Stimulated activated CD8-positive, alpha-beta memory T cell treated with anti-CD3 and anti-CD28 coated beads, Interleukin-15, amount 100 ng/mL, for 48 hours (primary cell): ENCODE measurements at regions not wholly inside any gene's neighbourhood (a gene's known extent, or its start where the extent isn't known, plus 50 kb on each side); places are given as distances from the start of the nearest gene placed in this dataset.

Experiments
- DNase-seq, 2 donors: peaks; one replicate each; pipeline ENCODE4 v3.0.0-alpha.2; 2020; ENCODE audit warnings: low read depth in 2 of 2

GRCh38 chr10:130820880-130821482, 490.5 kb downstream of the TCERG1L start:
- DNase-seq = no peak

- DNase-seq = no peak
Measured at GRCh38 chr10:130824230-130825014, 487.1 kb downstream of the TCERG1L start.

GRCh38 chr10:130833596-130833995, 477.9 kb downstream of the TCERG1L start:
- DNase-seq = no peak

DNA sequence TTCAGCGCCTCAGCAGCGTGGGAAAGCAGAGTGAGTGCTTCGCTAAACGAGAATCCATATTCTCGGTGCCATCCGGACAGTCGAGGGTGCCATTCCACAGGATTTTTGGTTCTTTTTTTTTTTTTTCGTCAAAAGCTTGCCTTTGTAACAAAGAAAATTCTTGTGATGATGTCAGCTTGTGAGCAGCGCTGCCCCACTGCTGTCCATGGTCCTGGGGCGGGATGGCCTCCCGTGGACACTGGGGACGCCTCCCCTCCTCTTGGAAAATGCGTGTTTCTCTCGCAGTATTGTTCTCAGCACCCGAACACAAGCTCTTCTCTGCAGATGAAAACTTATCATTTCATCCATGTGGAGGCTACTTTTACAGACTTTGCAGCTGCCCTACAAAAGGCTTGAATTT, 477.4 kb downstream of the TCERG1L start:
- DNase-seq = no peak

DNA sequence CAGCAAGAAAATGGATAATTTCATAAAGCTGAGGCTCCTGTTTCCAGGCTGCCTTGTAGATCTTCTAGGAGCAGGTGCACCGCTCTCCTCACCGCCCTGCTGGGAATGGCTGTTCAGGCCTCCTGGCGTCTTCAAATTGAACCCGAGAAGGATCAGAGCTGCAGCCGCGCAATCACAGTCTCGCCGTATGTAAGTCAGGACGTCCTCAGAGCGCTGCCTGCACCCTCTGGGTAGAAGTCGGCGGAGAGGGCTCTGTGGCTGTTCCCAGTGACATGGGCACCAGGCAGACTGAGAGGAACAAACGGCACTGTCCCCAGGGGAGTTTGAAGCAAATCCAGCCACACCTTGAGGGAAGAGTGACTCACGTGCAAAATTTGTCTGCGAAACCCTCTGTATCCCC, 476.9 kb downstream of the TCERG1L start:
- DNase-seq = no peak

DNA sequence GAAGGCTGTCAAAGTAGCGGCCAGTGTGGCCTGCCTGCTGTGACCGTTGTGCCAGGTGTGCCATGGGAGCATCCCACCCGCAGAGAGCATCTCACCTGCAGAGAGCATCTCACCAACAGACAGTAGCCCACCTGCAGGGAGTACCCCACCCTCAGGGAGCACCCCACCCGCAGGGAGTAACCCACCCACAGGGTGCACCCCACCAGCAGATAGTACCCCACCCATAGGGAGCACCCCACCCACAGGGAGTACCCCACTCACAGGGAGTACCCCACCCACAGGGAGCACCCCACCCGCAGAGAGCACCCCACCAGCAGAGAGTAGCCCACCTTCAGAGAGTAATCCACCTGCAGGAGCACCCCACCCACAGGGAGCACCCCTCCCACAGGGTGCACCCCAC, 476.5 kb downstream of the TCERG1L start:
- no peak for DNase-seq

- DNase-seq = no peak
Measured at GRCh38 chr10:130836344-130836743, 475.2 kb downstream of the TCERG1L start.

- no peak for DNase-seq
Measured at GRCh38 chr10:130843051-130843653, 468.4 kb downstream of the TCERG1L start.

DNA sequence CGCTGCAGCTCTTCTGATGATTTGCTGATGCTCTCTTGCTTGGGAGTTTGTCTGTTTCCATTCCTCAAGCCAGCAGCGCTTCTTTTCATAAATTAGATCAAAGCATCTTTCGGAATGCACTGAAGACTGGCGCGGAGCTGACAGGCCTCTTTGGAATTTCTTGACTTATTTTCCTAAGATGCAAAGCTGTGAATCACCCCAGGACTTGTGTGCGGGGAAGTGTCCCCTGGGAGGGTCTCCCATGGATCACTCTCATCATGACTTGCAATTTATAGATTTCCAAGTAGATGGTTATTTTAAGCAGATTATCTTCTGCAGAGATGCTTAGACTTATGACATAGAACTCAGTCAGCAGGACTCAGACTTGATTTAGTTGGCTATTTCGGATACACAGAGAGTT, 467.2 kb downstream of the TCERG1L start:
- DNase-seq = no peak

DNA sequence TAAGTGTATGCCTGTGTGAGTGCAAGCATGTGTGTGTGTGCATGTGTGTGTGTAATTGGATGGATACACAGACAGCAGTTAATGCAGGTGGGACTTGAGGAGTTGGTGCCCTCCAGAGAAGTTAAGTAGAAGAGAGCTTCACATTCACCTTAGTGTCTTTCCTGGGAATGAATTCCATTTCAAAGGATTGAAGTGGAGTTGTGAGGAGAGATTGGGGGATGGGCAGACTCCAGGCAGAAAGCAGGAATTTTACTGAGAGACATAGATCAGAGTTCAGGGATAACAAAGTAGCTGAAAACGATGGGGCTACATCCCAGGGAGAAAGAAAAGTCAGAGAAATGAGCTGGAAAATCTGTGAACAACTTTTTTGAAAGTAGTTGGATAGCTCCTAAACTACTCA, 464.4 kb downstream of the TCERG1L start:
- DNase-seq = no peak

DNA sequence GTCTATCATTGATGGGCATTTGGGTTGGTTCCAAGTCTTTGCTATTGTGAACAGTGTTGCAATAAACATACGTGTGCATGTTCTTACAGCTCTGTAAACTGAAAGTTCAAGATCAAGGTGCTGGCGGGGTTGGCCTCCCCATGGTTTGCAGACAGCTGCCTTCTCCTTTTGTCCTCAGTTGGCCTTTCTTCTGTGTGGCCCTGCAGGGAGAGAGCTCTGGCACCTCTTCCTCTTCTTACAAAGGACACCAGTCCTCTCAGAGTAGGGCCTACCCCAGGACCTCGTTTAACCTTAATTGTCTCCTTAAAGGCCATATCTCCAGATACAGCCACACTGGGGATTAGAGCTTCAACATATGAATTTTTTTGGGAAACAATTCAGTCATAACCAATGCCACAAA, 462.7 kb downstream of the TCERG1L start:
- DNase-seq = no peak

GRCh38 chr10:130854151-130854550, 457.4 kb downstream of the TCERG1L start:
- no peak for DNase-seq

- no peak for DNase-seq
Measured at GRCh38 chr10:130857631-130858295, 453.8 kb downstream of the TCERG1L start.

DNA sequence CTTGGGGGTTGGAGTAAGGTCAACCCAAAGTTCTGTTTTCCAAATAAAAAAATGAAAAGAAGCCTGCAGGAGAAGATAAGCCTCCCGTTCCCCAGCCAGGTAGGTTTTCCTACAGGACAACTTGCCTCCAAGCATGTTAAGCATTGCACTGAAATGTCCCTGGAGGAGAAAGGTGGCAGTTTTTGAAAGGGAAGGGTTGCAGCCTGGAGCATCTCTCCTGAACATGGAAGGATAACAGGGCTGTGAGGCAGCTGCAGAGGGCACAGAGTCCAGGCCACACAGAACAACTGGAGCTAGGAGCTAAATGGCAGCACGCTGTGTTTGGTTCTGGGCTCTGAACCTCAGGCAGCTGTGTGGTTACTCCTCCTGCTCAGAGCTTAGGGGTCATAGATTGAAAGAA, 452.9 kb downstream of the TCERG1L start:
- no peak for DNase-seq

GRCh38 chr10:130859427-130859826, 452.1 kb downstream of the TCERG1L start:
- DNase-seq = no peak

DNA sequence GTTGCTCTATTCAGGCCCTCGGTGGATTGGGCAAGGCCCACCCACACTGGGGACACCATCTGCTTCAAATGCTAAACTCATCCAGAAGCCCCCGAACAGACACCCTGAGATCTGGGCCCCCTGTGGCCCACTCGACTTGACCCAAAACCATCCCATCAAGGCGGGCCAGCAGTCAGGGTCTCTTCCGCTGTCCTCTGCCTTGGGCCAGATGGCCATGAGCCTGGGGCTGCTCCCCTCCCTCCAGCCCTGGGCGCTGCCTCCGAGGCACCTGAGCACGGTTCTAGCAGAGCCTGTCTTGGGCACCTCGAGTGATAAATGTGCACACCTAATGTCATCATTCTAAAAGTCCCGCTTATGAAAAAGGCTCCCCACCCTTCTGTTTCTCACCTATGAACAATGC, 449.4 kb downstream of the TCERG1L start:
- no peak for DNase-seq

DNA sequence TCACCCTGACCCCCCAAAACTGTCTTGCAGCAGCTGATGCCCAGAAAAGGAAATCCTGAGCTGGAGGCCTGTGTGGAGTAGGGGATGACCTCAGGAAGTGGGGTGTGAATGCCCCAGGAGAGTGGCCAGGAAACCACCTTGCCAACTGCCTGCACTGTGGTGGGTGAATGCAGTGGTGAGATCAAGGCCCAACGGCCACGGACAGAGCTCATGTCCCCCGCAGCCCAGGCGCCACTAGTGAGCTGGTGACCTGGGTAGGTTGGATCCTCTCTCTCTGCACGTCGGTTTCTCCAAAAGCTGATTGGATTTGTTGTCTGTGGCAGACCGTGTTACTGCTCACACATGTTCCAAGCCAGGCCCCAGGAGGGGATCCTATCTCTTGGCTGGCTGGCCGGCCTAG, 448.9 kb downstream of the TCERG1L start:
- DNase-seq = no peak

GRCh38 chr10:130863044-130863443, 448.5 kb downstream of the TCERG1L start:
- no peak for DNase-seq

DNA sequence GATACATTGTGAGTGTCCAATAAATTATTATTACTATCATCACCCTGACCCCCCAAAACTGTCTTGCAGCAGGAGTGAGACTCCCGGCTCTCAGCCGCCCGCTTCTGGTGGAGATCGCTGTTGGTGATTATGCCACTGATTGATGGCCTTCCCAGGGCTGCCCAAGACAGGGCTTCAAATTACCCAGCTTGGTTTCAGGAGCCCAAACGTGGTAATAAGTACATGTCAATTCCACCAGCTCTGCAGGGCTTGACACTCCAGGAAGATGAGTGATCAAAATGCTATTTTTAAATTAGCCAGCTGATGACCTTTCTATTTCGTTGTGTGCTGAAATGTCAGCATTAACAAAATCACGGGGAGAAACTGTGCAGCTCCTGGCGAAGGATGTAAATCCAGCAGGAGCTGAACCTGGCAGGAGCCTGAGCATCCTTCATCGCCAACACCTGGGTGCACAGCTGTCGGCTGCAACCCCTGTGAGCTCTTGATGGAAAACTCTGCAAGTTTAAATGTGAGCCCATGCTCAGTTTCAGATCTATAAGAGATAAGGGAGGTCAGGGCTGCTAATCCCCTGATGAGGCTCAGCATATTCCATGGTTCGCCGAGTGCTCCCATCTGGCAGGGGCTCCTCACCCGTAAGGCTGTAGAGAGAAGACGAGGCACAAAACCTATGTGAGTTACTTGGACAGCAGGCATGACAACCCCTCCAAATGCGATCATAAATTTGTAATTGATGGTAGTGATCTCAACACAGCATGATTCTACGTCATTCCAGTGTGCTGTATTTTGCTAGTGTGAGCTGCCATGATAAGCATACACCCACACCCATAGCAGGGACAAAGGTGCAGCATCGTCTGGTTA, 446.3 kb downstream of the TCERG1L start:
- no peak for DNase-seq

DNA sequence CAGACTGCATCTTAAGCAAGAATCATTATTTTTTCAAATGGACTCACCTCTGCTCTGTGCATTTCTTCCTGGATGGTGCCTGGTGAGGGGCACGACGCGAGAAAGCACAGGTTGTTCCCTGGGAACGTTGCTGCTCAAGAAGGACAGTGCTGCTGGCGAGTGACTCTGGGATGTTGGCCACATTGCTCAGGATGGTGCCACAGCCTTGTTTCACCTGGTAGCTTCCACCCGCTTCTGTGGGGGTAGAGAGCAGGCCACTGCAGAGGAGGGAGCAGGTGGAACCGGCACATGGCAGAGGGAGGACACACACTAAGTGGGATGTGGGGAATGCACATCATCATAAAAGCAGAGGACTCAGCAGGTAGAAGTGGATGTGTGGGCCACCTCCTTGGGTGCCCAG, 444.7 kb downstream of the TCERG1L start:
- DNase-seq = no peak

DNA sequence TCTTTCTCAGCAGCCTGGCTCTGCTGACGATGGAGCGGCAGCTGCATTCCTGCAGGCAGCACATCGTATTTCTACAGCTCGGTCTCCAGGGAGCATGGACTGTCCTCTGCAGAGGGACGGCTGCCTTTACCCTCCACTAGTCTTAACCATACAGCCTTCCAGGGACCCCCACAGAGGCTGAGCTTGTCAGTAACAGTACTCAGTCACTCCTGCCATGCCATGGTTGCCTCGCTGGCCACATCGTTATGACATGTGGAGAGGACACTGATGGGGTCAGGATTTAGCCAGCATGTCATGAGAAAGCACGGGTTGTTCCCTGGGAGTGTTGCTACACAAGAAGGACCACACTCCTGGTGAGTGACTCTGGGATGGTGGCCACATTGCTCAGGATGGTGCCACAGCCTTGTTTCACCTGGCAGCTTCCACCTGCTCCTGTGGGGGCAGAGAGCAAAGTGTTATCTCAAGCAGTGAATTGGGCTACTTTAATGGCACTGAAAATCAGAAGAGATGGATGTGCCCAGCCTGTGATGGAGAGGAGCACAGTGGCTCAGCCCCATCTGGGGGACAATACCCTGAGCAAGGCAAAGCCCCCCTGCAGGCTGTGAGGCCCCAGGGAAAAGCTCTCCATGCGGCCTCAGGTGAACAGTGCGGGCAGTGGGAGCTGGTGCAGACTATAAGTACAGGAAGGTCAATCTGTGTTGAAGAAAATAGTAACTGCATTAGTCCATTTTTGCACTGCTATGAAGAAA, 443.9 kb downstream of the TCERG1L start:
- no peak for DNase-seq
